PC-3 (cell line): ENCODE measurements at regions not wholly inside any gene's neighbourhood (a gene's known extent, or its start where the extent isn't known, plus 50 kb on each side); places are given as distances from the start of the nearest gene placed in this dataset.
A peak's percentile ranks its signal among the peaks of the same experiment; 100 is the strongest.
"Not testable (repeated sequence)": the region's sequence is repeated elsewhere in the genome, so short reads cannot be mapped to it uniquely, and the experiment has no call there.

Experiments used
- ATAC-seq: fragments of 200-7000 bp; cut with Tn5 transposase; 2 replicates; pipeline ENCODE4 v1.9.1; 2020; ENCODE audit warnings: mild to moderate bottlenecking, moderate library complexity
- BruUV-seq: library from RNA; stranded (reverse); fragments of 400-500 nt; replicated peaks from 2 replicates; lab custom pipeline; 2021; lab: Mats Ljungman, UMichigan
- CTCF ChIA-PET: fragments of 300-600 bp; sonication (Branson Sonifier 250); formaldehyde crosslinking; loops from one replicate; lab custom pipeline; 2022; ENCODE audit warnings: antibody characterized with exemption; lab: Charles Lee
- POLR2A ChIA-PET: fragments of 300-600 bp; sonication (Branson Sonifier 250); formaldehyde crosslinking; loops from one replicate; lab custom pipeline; 2022; ENCODE audit warnings: antibody characterized with exemption; ENCODE audit not compliant: unreplicated experiment; lab: Charles Lee
- DNase-seq: peaks from one replicate; pipeline ENCODE4 v3.0.0-alpha.2; 2015
- H2AFZ ChIP-seq: fragments of 300-600 bp; sonication (generic); 2 replicates; pipeline ENCODE4 v1.6.0; 2016; ENCODE audit warnings: antibody characterized with exemption, low read length
- H3F3A ChIP-seq: fragments of 300-600 bp; sonication (generic); one replicate; pipeline ENCODE4 v1.6.0; 2017; ENCODE audit warnings: antibody characterized with exemption, low read length, control low read depth, mild to moderate bottlenecking; ENCODE audit not compliant: unreplicated experiment
- H3K27ac ChIP-seq: fragments of 300-600 bp; sonication (generic); 2 replicates; pipeline ENCODE4 v1.5.1; 2016; ENCODE audit warnings: mild to moderate bottlenecking, low read length
- H3K27me3 ChIP-seq: fragments of 300-600 bp; sonication (generic); 2 replicates; pipeline ENCODE4 v1.6.1; 2016; ENCODE audit warnings: low read length, mixed read lengths
- H3K36me3 ChIP-seq: fragments of 300-600 bp; sonication (generic); 2 replicates; pipeline ENCODE4 v1.6.1; 2016; ENCODE audit warnings: low read depth, mixed run types, low read length, mixed read lengths
- H3K4me1 ChIP-seq: fragments of 300-600 bp; sonication (generic); 2 replicates; pipeline ENCODE4 v1.5.1; 2016; ENCODE audit warnings: low read length; ENCODE audit not compliant: insufficient read depth
- H3K4me2 ChIP-seq: fragments of 300-600 bp; sonication (generic); 2 replicates; pipeline ENCODE4 v1.6.0; 2016; ENCODE audit warnings: low read length
- H3K4me3 ChIP-seq: fragments of 300-600 bp; sonication (generic); 2 replicates; pipeline ENCODE4 v1.5.1; 2016; ENCODE audit warnings: mild to moderate bottlenecking, low read length, mixed read lengths
- H3K79me2 ChIP-seq: fragments of 300-600 bp; sonication (generic); 2 replicates; pipeline ENCODE4 v1.6.1; 2017; ENCODE audit warnings: low read length, mixed read lengths
- H3K9ac ChIP-seq: fragments of 300-600 bp; sonication (generic); 2 replicates; pipeline ENCODE4 v1.6.0; 2016; ENCODE audit warnings: mild to moderate bottlenecking, low read length
- H3K9me2 ChIP-seq: fragments of 300-600 bp; sonication (generic); replicated peaks from 2 replicates; pipeline ENCODE4 v1.6.1; 2016; ENCODE audit warnings: mixed run types, low read length, mixed read lengths
- H3K9me3 ChIP-seq: fragments of 300-600 bp; sonication (generic); 2 replicates; pipeline ENCODE4 v1.6.1; 2016; ENCODE audit warnings: low read length, mixed read lengths
- H4K20me1 ChIP-seq: fragments of 300-600 bp; sonication (generic); 2 replicates; pipeline ENCODE4 v1.6.1; 2016; ENCODE audit warnings: low read length, mixed read lengths
- CTCF ChIP-seq: fragments of 300-600 bp; sonication (generic); conservative IDR thresholded peaks from 2 replicates; pipeline ENCODE4 v1.5.1; 2017; ENCODE audit warnings: antibody characterized with exemption, low read depth, mild to moderate bottlenecking, low read length
- EZH2 ChIP-seq: fragments of 300-600 bp; sonication (generic); IDR thresholded peaks from one replicate; pipeline ENCODE4 v1.6.1; 2017; ENCODE audit warnings: antibody characterized with exemption, mild to moderate bottlenecking, low read length; ENCODE audit not compliant: unreplicated experiment
- EZH2phosphoT487 ChIP-seq: fragments of 300-600 bp; sonication (generic); IDR thresholded peaks from 2 replicates; pipeline ENCODE4 v1.6.1; 2018; ENCODE audit warnings: mild to moderate bottlenecking, antibody characterized with exemption, low read length, borderline replicate concordance
- intact Hi-C: fragments of 100-400 bp; cut with micrococcal nuclease; formaldehyde crosslinking; loops from 2 replicates; pipeline ENCODE4 v1.9.0; 2023

DNA sequence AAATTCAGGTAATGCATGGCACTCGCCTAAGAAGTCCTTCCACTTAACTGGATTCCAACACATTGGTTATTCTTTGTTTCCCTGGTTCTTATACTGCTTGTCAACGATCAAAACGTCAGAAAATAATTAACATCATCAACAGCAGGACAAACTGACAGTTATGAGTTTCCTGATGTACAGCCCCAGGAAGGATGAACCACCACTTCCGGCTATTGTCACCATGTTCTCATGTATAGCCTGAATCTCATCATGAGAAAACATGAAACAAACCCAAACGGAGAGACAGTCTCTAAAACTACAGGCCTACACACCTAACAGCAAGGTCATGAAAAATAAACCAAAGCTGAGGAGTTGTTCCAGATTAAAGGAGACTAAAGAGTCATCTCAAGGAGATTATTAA is 60.5 kb upstream of the FBXO28 start:
- peaks cover 42% of the 10 kb centered on the region for H3K4me1 ChIP-seq
- H3K4me2 ChIP-seq, result peak overlapping the region; percentile 36; the same call in 1 of the 2 replicates
- H3K27me3 ChIP-seq, result no peaks in the 10 kb centered on the region
- no peak for DNase-seq
- no peak overlapping the region for H2AFZ ChIP-seq
- TF ChIP-seq EZH2phosphoT487 (no peak), CTCF (no peak), EZH2 (no peak)
- H3K79me2 ChIP-seq, result no peaks in the 10 kb centered on the region
- H3K9ac ChIP-seq, result no peak overlapping the region; the same call in 1 of the 2 replicates
- H3K4me3 ChIP-seq, result no peak overlapping the region
- 0 out of 2 replicates have a peak, but pooled peaks cover 5% of the 10 kb centered on the region for H3K9me3 ChIP-seq
- POLR2A ChIA-PET, result interaction anchor here (0.6 kb wide), 1 partner anchor 193 kb away, joined by 3 read pairs; no protein-coding TSS in a partner anchor
- peak overlapping the region; percentile 79 for H3K27ac ChIP-seq
- ATAC-seq, result no peak
- no peaks in the 10 kb centered on the region for H4K20me1 ChIP-seq
- BruUV-seq, result no TSS peak
- peaks cover 14% of the 10 kb centered on the region for H3F3A ChIP-seq
- CTCF ChIA-PET, result no interaction called here
- H3K9me2 ChIP-seq, result no peaks in the 10 kb centered on the region
- intact Hi-C loops, result loop anchor here (5.0 to 10.0 kb wide), 2 partner anchors 54 to 59 kb away; no protein-coding TSS in a partner anchor
- H3K36me3 ChIP-seq, result no peaks in the 10 kb centered on the region

DNA sequence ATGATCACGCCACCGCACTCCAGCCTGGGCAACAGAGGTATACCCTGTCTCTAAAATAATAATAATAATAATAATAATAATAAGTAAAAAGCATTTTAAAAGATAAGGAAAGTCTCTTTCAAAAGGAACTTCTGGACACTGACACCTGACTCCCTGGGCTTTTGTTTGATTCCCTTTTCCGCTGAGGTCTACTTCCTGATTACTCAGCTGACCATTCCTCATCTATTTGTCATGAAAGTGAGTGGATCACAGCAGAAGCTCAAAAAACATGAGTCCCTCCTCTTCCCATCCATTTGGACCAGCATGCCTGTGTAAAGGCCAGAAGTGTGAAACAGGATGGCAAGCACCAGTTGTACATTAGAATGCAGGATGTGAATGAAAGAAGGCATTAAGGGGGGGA is 61.1 kb upstream of the FBXO28 start:
- no peak overlapping the region for H2AFZ ChIP-seq
- TF ChIP-seq EZH2phosphoT487, result no peak
- TF ChIP-seq CTCF, result no peak
- H3K36me3 ChIP-seq, result no peaks in the 10 kb centered on the region
- no peaks in the 10 kb centered on the region for H3K27me3 ChIP-seq
- no TSS peak for BruUV-seq
- no peaks in the 10 kb centered on the region for H3K9me2 ChIP-seq
- peak overlapping the region; percentile 68 for H3K4me2 ChIP-seq
- peaks cover 35% of the 10 kb centered on the region for H3K4me1 ChIP-seq
- intact Hi-C loops, result loop anchor here (5.0 to 10.0 kb wide), 2 partner anchors 55 to 58 kb away; no protein-coding TSS in a partner anchor
- H3K9me3 ChIP-seq, result 0 out of 2 replicates have a peak, but pooled peaks cover 5% of the 10 kb centered on the region
- peaks cover 13% of the 10 kb centered on the region for H3F3A ChIP-seq
- no peaks in the 10 kb centered on the region for H4K20me1 ChIP-seq
- peak overlapping the region; percentile 18; the same call in 1 of the 2 replicates for H3K9ac ChIP-seq
- peak; percentile 93 for DNase-seq
- peak overlapping the region; percentile 79 for H3K27ac ChIP-seq
- POLR2A ChIA-PET, result interaction anchor here (0.6 kb wide), 1 partner anchor 192 kb away, joined by 3 read pairs; no protein-coding TSS in a partner anchor
- H3K4me3 ChIP-seq, result peak overlapping the region; percentile 34; the same call in 1 of the 2 replicates
- CTCF ChIA-PET, result interaction anchor here (2.2 kb wide), 1 partner anchor 54 kb away, joined by 11 read pairs; no protein-coding TSS in a partner anchor
- ATAC-seq, result peak; percentile 82
- H3K79me2 ChIP-seq, result no peaks in the 10 kb centered on the region

DNA sequence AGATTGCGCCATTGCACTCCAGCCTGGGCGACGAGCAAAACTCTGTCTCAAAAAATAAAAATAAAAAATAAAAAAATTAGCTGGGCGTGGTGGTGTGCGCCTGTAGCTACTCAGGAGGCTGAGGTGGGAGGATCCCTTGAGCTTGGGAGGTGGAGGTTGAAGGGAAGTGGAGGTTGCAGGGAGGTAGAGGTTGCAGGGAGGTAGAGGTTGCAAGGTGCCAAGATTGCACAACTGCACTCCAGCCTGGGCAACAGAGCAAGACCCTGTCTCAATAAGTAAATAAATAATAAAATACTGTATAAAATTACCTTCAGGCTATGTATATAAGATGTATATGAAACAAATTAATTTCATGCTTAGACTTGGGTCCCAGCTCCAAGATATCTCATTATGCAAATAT is 62.1 kb upstream of the FBXO28 start:
- peaks cover 26% of the 10 kb centered on the region for H3K4me1 ChIP-seq
- H3K9ac ChIP-seq, H3K9me3 ChIP-seq, H2AFZ ChIP-seq, H3K4me3 ChIP-seq, ATAC-seq, DNase-seq, POLR2A ChIA-PET, H3K9me2 ChIP-seq, H3K27me3 ChIP-seq, H4K20me1 ChIP-seq, BruUV-seq, H3K79me2 ChIP-seq, H3K36me3 ChIP-seq: not testable (repeated sequence)
- H3K4me2 ChIP-seq, result peak overlapping the region; percentile 68; the same call in 1 of the 2 replicates
- CTCF ChIA-PET, result interaction anchor here (0.6 to 2.2 kb wide), 3 partner anchors 55 to 244 kb away, joined by 3 to 11 read pairs (median 8); no protein-coding TSS in a partner anchor
- peaks cover 13% of the 10 kb centered on the region for H3F3A ChIP-seq
- H3K27ac ChIP-seq, result peak overlapping the region; percentile 79
- intact Hi-C loops, result loop anchor here (5.0 to 10.0 kb wide), 2 partner anchors 56 to 57 kb away; no protein-coding TSS in a partner anchor
